ENCODE measurements at regions not wholly inside any gene's neighbourhood (a gene's known extent, or its start where the extent isn't known, plus 50 kb on each side); places are given as distances from the start of the nearest gene placed in this dataset.

GRCh38 chr4:171170671-171171070 lies 642.5 kb upstream of the GALNTL6 start:
- FAIRE-seq (no peak), DNase-seq (ENCODE audit: low spot score) (no peak)

GRCh38 chr4:171169396-171169795 lies 643.8 kb upstream of the GALNTL6 start:
- DNase-seq (ENCODE audit: low spot score): no peak
- FAIRE-seq: no peak

DNA sequence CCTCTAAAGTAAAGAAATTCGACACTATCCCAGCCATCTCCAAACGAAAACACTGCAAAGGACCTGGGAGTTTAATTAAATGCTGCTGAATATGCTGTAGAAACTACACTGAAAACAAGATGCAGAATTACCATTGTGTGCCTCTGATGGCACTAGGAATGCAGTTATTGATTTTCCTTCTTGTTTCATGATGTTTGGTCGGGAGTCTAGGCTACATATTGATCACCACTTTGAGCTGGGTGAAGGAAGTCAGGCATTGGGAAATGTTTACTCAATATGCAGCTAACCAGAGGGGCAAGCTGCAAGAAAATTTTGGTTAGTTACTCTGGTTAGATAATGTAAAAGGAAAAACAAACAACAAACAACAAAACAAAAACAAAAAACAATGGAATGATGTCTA lies 650.7 kb upstream of the GALNTL6 start:
- DNase-seq (ENCODE audit: low spot score) (no peak), FAIRE-seq (no peak)

- no peak for DNase-seq (ENCODE audit: low spot score)
- no peak for FAIRE-seq
These were observed 655.6 kb upstream of the GALNTL6 start for GRCh38 chr4:171157462-171158082.

DNA sequence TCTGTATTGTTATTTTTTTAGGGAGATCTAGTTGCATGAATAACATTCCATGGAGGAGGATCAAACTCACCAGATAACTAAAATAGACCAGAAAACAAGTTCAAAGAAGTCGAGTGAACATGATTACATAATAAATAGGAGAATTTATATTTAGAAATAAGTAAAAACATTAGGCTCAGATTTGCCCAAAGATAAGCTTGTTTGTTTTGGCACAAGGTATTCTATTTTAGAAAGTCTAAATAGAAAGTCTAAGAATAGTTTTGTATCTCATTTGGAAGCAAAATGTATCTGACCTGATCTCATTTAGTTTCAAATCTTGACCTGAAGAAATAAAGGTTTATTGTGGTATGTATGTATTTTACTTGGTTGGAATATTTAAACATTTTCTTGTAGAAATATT lies 670.6 kb upstream of the GALNTL6 start:
- no peak for DNase-seq (ENCODE audit: low spot score)
- no peak for FAIRE-seq

DNA sequence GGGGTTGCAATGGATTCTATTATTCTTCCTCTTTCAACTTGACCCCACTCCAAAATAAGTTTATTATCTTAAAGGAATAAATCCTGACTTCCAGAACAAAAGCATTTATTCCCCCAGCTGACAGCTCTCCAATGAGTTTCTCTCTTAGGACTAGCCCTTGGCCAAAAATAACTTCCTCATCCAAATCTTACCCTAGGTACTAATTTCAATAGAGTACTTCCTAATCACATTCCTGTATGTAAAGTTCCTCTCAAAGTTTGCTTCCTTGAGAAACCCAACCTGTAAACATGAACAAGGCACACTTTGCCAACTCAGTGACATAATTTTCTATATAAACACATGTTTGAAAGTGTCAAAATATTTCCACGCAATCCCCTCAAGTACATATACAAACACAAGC lies 671.2 kb upstream of the GALNTL6 start:
- DNase-seq (ENCODE audit: low spot score) (no peak), FAIRE-seq (no peak)

DNA sequence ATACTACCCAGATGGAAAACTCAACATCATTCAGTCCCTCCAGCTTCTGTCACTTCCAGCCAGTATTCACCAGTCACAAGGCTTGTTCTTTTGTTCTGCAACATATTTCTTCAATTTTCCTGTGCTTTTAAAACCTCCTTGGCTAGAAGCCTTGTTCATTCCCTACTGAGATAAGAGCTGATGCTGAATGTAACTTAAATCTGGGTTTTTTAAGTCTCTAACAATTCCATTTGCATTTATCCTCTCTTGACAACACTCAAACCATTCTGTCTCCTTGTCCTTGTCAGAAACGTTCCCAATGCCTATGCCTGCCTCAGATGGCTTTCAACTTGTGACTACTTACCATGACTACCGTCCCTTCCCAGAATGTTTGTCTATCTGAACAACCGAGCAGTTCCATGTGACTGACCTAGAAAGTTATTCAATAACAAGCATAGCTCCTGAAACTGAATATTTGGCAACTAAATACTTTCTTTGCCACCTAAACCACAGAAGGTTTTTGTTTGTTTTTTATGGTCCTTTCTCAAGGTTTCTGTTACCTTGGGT lies 682.9 kb upstream of the GALNTL6 start:
- FAIRE-seq: peak; percentile 81
- DNase-seq (ENCODE audit: low spot score): peak; percentile 43

GRCh38 chr4:171118091-171118490 lies 695.1 kb upstream of the GALNTL6 start:
- DNase-seq (ENCODE audit: low spot score) (no peak), FAIRE-seq (no peak)

- FAIRE-seq (no peak), DNase-seq (ENCODE audit: low spot score) (no peak)
These were observed 695.7 kb upstream of the GALNTL6 start for GRCh38 chr4:171117457-171117856.

DNA sequence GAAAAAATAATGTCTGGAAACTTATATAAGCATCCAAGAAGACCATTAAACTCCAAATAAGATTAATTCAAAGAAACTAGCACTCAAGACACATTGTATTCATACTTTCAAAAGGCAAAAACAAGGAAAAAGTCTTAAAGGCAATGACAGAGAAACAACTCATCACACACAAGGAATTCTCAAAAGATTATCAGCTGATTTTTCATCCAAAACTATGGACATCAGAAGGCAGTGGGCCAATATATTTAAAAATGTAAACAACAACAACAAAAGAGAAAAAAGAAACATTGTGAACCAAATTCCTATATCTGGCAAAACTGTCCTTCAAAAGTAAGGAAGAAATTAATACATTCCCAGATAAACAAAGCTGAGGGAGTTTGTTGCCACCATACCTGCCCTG lies 711.4 kb upstream of the GALNTL6 start:
- FAIRE-seq: no peak
- no peak for DNase-seq (ENCODE audit: low spot score)

DNA sequence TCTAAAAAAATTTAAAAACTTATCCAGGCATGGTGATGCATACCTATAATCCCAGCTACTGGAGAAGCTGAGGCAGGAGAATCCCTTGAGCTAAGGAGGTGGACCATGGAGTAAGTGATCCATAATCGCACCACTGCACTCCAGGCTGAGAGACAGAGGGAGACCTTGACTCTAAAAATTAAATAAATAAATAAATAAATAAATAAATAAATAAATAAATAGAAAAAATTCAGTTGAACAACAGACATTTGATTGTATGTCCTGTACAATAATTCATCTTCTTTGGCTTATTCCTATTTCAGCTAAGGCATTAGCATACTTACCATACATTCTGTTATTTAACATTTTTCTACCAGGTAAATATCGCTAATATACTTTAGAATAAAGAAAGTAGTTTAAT lies 726.1 kb upstream of the GALNTL6 start:
- no peak for FAIRE-seq
- DNase-seq (ENCODE audit: low spot score): no peak

DNA sequence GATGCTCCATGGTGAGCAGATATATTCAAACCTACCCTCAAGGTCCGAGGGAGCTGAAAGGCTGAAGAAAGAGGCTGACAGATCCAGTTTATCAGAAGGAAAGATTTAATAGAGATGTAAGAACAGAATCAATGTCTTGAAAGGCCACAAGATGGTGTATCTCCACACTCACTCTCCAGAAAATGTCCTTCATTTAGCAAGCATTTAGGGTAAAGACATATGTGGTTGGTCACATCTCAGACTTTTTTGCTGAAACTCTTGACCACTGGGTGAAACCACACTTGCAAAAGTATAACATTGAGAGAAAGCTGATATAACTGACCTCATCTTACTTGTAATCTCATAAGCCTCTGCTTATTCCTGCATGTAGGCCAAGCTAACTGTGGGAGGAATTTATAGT lies 745.8 kb upstream of the GALNTL6 start:
- FAIRE-seq (no peak), DNase-seq (ENCODE audit: low spot score) (no peak)

- DNase-seq (ENCODE audit: low spot score) (no peak), FAIRE-seq (no peak)
These were observed 763.8 kb upstream of the GALNTL6 start for GRCh38 chr4:171049380-171049779.

DNA sequence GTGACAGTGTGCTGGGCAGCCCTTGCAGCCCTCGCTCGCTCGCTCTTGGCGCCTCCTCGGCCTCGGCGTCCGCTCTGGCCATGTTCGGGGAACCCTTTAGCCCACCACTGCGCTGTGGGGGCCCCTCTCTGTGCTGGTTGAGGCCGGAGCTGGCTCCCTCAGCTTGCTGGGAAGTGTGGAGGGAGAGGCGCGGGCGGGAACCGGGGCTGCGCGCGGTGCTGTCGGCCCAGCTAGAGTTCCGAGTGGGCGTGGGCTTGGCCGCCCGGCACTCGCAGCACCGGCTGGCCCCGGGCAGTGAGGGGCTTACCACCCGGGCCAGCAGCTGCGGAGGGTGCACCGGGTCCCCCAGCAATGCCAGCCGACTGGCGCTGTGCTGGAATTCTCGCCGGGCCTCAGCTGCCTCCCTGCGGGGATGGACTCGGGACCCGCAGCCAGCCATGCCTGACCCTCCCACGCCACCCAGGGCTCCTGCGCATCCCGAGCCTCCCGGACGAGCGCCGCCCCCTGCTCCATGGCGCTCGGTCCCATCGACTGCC lies 770.1 kb upstream of the GALNTL6 start:
- DNase-seq (ENCODE audit: low spot score) (no peak), FAIRE-seq (no peak)

GRCh38 chr4:171035909-171036308 lies 777.3 kb upstream of the GALNTL6 start:
- no peak for DNase-seq (ENCODE audit: low spot score)
- no peak for FAIRE-seq

- FAIRE-seq: no peak
These were observed 781.9 kb upstream of the GALNTL6 start for GRCh38 chr4:171031338-171031737.

DNA sequence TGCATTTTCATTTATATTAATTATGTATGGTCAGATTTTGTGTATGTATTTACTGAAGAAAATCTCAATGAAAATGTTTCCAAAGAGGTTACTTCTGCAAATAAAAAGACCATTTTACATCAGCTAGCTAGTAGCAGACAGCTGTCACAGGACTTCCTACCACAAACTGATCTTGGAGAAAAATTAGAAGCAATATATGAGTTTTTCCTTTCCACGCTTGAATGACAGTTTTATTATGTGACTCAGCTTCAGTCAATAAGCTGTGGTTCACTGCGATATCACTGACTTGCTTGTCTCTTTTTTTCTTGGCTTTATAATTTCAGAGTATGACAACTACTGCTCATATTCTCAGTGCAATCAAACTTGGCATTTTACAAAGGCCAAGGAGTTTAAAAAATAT lies 787.4 kb upstream of the GALNTL6 start:
- FAIRE-seq (no peak), DNase-seq (ENCODE audit: low spot score) (peak; percentile 3)

More at GRCh38 chr4:171031338-171031737, 781.9 kb upstream of the GALNTL6 start:
- DNase-seq (ENCODE audit: low spot score): no peak

DNA sequence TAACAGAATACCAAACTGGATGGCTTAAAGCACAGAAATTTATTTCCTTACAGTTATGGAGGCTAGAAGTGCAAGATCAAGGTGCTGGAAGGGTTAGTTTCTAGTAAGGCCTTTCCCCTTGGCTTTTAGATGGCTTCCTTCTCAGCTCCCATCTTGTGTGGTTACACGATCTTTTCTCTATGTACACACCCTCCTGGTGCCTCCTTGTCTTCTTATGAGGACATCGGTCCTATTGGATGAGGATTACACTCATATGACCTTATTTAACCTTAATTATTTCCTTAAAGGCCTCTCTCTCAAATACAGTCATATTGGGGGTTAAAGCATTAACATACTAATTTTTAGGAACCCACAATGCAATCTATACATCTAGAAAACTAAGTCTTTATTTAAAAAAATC lies 787.9 kb upstream of the GALNTL6 start:
- no peak for DNase-seq (ENCODE audit: low spot score)
- no peak for FAIRE-seq

DNA sequence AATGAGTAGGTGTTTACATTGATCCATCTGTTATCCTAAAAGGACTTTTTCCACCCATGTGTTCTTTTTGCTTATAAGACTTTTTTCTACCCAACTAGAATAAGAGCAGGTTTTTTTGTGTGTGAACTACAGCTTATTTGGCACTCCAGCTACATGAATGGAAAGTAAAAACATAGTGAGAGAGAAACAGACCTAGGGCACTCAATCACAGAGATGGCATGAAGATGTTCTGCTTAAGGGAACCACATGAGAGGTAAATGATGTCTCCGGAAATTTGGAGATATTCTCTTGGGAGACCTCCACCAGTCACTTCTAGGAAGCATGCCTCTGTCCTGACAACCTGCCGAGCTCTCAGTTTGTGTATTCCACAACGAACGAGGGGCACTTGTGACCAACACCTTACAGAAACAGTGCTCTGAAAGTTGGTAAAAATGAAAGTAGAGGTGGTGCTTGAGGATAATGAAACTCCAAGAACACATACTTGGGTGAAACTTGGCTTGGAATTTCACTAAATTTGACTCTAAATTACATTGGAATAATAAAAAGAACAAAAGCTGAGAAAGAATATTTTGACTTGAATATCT lies 788.4 kb upstream of the GALNTL6 start:
- no peak for DNase-seq (ENCODE audit: low spot score)

GRCh38 chr4:171022824-171023230 lies 790.4 kb upstream of the GALNTL6 start:
- no peak for DNase-seq (ENCODE audit: low spot score)
- FAIRE-seq: no peak

More for the DNA sequence above, 788.4 kb upstream of the GALNTL6 start:
- no peak for FAIRE-seq

DNA sequence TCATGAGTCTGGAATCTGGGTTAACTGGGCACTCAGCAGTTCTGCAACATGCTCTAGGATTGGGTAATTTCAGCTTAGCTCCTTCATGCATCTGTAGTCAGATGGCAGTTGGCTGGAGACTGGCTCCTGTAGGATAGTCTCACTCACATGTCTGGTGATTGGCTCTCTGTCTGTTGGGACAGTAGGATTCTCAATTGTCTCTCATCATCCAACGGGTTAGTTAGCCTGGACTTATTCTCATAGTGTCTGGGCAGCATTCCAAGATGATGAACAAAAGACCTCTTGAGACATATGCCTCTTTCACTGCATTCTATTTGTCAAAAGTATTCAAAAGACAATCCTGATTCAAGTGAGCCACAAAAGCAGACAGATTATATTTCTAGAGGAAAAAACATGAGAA lies 795.6 kb upstream of the GALNTL6 start:
- no peak for FAIRE-seq
- no peak for DNase-seq (ENCODE audit: low spot score)

DNA sequence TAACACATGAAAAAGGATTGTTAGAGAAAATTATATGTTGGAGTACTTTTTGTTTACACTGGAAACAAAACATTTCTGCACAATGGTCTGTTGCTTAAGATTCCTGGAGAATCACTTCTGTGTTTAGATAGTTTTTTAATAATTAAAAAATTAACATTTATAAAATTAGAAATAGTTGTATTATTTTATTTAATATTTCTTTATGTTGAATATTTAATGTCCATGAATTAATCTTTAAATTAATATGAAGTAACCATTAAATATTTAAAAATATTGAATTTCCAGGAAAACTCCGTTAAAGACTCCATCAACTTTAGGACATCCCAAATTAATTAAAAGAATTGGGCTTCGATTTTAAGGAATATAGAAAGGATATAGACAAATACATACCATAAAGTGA lies 797.1 kb upstream of the GALNTL6 start:
- FAIRE-seq: no peak

DNA sequence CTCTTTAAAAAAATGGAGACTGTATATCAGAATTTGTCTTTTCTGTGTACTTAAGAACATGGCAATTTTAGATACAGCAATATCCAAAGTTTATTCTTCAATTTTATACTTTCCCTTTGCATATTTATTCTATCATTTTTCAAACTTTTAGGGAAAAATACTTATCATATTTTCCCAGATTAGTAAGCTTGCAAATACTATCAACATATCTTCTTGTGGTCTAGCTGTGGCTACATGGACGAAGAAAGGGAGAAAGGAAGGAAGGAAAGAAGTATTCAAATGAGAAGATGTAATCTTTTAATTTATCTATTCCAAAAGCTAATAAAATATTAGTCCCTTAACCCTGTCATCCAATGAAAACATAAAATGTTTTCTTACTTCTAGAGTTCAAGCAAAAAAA lies 797.8 kb upstream of the GALNTL6 start:
- DNase-seq (ENCODE audit: low spot score) (no peak), FAIRE-seq (no peak)

More for the DNA sequence above, 797.1 kb upstream of the GALNTL6 start:
- no peak for DNase-seq (ENCODE audit: low spot score)

Data from RCC 7860 (cell line).